ENCODE measurements at regions not wholly inside any gene's neighbourhood (a gene's known extent, or its start where the extent isn't known, plus 50 kb on each side); places are given as distances from the start of the nearest gene placed in this dataset.

DNA sequence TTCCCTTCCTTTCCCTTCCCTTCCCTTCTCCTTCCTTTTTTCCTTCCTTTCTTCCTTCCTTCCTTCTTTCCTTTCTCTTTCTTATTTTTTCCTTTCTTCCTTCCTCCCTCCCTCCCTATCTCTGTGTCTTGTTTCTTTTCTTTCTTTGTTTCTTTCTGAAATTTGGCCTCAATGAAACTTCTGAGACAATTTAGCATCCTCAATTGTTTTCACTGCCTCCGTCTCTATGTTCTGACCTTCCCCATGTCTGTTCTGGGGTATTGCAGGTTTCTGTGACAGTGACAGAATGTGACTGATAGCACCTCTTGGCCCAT lies 81.7 kb upstream of the PAX1 start:
- no peak overlapping the region for H3K27ac ChIP-seq
- no peak for TF ChIP-seq ZFX (IDR thresholded peaks at IDR 0.05)
- TF ChIP-seq, protein P1, sequence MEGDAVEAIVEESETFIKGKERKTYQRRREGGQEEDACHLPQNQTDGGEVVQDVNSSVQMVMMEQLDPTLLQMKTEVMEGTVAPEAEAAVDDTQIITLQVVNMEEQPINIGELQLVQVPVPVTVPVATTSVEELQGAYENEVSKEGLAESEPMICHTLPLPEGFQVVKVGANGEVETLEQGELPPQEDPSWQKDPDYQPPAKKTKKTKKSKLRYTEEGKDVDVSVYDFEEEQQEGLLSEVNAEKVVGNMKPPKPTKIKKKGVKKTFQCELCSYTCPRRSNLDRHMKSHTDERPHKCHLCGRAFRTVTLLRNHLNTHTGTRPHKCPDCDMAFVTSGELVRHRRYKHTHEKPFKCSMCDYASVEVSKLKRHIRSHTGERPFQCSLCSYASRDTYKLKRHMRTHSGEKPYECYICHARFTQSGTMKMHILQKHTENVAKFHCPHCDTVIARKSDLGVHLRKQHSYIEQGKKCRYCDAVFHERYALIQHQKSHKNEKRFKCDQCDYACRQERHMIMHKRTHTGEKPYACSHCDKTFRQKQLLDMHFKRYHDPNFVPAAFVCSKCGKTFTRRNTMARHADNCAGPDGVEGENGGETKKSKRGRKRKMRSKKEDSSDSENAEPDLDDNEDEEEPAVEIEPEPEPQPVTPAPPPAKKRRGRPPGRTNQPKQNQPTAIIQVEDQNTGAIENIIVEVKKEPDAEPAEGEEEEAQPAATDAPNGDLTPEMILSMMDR (conservative IDR thresholded peaks at IDR 0.05): no peak

DNA sequence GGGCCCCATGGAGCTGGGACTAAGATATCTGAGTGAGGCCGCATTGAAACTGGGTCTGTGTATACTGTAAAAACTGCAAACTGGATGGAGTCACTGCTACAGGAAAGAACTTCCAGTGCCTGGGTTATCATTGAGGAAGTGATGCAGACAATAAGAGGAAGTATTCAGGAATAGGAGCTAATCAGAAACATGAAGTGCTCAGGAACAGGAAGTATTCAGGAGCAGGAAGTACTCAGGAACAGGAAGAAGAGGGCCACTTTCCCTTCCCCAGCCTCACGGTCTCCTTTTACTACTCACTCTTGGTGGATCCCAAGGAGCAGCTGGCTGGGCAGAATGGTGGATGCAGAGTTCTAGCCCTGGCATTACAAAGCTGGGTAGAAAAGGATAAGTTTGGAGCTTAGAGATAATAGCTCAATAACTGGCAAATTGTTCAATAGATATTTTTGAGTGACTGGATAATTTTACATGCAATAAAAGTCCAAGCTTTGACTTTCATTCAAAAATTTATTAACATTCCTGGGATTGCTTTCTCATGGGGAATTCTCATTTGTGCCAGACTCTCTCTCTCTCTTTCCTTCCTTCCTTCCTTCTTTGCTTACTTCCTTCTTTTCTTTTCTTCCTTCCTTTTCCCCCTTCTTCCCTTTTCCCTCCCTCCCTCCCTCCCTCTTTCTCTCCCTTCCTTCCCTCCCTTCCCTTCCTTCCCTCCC lies 82.2 kb upstream of the PAX1 start:
- no peak overlapping the region for H3K27ac ChIP-seq
- no peak for TF ChIP-seq ZFX (IDR thresholded peaks at IDR 0.05)
- TF ChIP-seq, protein P1 (conservative IDR thresholded peaks at IDR 0.05): no peak

DNA sequence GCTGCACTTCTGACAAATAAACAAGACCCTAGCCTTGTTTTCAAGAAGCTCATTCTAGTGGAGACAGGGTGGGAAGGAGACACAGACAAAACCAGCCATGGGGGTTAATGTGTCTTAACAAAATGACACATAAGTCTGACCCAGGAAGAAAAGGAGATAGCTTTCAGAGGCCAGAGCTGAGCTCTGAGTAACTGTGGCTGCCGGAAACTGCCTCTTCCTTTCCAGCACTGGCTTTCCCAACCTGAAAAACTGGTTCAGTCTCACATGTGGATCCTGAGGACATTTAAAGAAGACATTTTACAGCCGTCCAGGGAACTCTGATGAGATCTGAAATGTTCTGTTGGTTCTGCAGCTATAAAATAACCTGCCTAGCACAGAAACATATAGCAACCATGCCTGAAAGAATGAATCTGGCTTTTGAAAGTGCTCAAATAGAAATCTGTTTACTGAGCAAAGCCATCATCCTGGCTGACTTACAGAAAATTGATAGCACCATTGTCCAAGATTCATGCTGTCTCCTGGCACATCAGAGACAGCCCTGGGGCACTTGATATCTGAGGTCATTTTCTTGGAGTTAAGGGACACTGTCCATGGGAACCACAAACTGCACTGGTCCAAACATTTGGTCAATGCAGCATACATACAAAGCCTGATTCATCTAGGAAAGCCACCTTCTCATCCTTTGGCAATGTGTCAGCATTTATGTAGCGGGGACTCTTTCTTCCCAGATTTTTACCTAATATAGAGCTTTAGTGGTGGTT lies 83.2 kb upstream of the PAX1 start:
- TF ChIP-seq, protein P1 (conservative IDR thresholded peaks at IDR 0.05): no peak
- TF ChIP-seq ZFX (IDR thresholded peaks at IDR 0.05): no peak
- H3K27ac ChIP-seq: peak overlapping the region; percentile 43; the same call in 1 of the 2 replicates

DNA sequence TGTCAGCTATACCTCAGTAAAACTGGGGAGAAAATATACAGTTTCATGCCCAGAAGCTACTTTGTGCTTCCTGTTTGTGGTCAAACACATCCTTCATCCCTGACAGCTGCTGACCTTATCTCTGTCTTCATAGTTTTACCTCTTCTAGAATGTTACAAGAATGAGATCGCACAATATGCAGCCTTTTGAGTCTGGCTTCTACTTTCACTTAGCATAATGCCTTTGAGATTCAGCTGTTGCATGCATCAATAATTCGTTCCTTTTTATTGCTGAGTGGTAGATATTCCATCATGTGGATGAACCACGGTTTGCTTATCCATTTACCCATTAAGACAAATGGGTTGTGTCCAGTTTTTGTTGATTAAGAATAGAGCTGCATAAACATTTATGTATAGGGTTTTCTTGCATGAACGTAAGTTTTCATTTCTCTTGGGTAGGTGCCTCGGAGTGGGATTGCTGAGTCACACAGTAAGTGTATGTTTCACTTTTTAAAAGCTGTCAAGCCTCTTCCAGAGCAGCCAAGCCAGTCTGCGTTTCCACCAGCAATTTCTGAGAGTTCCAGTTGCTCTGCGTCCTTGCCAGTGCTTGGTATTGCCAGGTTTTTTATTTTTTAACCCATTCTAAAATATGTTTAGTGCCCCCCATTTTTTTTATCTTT lies 86.6 kb upstream of the PAX1 start:
- no peak for TF ChIP-seq ZFX (IDR thresholded peaks at IDR 0.05)
- TF ChIP-seq, protein P1 (conservative IDR thresholded peaks at IDR 0.05): no peak
- H3K27ac ChIP-seq: no peak overlapping the region

DNA sequence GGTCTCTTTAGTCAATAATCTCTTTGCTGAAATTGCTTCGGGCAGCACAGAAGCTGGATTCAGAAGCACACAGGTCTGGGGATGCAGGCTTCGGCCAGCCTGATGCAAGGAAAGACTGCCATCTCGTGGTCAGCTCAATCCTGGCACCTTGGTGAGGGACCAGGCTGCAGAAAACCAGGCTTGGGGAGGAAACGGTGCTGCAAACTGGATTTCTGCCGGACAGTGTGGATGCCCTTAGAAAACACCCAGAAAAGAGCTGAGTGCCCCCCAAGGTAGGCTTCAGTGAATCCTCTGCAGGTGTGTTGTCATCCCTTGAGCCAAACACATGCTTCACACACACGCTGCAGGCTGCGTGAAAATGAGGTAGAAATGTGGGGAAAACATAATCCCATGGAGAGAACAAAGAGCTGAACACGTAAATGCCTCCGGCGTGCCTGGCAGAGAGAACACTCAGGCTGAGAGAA lies 89.8 kb upstream of the PAX1 start:
- TF ChIP-seq ZFX (IDR thresholded peaks at IDR 0.05): no peak
- TF ChIP-seq, protein P1 (conservative IDR thresholded peaks at IDR 0.05): peak; percentile 89
- no peak overlapping the region for H3K27ac ChIP-seq

DNA sequence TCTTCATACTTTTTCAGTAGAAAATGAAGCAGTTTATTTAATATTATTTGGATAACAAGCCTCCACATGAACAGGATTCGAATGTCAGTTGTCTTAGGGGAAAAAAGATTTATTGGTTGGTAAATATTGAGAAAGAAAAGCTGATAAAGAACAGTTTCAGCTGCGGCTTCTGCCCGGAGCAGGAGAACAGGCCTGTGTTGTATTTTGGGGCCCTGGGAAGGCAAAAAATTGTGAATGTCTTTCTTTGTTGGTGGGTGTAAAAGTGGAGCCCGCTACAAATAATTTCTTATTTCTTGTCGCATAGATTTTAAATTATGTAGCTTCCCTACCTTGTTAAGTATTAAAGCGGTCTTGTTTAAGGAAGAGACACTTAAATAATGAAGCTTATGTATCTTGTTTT lies 90.5 kb upstream of the PAX1 start:
- no peak for TF ChIP-seq ZFX (IDR thresholded peaks at IDR 0.05)
- TF ChIP-seq, protein P1 (conservative IDR thresholded peaks at IDR 0.05): no peak
- no peak overlapping the region for H3K27ac ChIP-seq

DNA sequence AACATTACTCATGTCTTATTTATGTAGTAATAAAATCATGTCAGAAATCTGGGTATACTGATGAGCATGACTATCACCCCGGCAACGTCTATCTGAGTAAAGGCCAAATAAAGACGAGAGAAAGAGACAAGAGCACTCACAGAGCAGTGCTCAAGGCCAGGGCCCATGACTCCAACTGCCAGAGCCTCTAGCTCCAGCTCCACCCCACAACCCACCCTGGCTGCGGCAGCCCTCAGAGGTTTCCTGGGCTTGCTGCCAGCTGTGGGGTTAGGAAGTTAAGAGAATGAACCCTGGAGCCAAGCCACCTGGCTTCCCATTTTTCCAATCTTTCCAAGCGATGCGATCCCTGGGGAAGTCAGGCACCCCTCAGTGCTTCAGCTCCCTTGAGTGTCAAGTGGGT lies 92.0 kb upstream of the PAX1 start:
- no peak overlapping the region for H3K27ac ChIP-seq
- TF ChIP-seq ZFX (IDR thresholded peaks at IDR 0.05): no peak
- TF ChIP-seq, protein P1 (conservative IDR thresholded peaks at IDR 0.05): no peak

All from C4-2B (cell line).